Skin of body (tissue), 1 donor: ENCODE measurements at regions not wholly inside any gene's neighbourhood (a gene's known extent, or its start where the extent isn't known, plus 50 kb on each side); places are given as distances from the start of the nearest gene placed in this dataset.

Experiments used
- DNase-seq: peaks from one replicate; lab custom pipeline; 2025; lab: John Stamatoyannopoulos, UW

DNA sequence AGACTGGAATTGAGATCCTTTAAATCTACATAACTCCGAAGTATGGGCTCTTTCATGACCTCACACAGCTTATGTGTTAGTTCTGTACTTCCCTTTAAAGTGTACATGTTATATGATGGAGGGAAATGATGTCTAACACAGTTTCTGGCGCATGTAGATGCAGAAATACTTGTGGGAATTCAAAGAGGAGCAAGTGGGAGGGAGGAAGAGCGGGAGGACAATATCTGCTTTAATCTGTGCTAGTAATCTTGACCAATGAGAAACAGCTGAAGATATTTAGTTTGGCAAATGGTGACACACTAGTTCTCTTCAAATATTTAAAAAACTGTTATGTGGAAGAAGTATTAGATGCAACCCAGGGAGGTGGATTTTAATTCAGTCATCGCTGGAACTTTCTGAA lies 62.9 kb upstream of the PLEKHG1 start:
- peak; percentile 66 for DNase-seq

DNA sequence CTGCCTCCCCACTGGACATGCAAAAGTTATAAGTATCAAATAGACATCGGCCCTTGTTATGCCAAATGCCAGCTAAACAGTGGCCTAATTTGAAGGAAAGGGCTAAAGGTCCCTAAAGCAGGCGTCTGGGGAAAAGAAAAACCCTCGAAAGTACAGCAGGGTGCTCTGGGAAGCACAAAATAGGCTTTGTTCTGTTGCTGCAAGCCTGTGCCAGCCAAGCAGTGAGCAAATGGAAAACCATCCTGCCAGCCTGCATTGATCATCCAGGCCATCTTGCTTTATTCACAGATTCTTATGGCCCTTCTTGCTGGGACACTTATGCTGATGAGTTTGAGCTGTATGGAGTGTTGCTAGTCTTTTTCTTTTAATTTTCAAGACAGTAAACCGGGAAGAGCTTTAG lies 62.2 kb upstream of the PLEKHG1 start:
- DNase-seq = no peak

DNA sequence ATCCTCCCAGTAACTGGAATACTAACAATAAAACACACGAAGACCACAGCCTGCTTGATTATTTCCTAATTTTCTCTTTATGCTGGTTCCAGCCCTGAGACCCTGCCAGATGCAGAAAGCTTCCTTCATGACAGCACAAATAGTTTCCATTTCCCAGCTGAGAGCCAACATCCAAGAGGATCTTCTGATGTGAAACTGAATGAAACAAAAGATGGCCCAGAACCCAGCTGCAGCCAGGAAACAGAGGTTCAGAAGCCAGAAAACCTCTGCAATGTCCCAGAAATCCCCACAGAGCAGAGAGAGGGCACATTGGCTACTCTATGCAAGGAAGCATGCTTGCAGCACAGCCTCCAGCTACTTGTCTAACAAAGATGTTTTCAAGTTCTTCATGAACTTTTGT lies 61.8 kb upstream of the PLEKHG1 start:
- peak; percentile 97 for DNase-seq

DNA sequence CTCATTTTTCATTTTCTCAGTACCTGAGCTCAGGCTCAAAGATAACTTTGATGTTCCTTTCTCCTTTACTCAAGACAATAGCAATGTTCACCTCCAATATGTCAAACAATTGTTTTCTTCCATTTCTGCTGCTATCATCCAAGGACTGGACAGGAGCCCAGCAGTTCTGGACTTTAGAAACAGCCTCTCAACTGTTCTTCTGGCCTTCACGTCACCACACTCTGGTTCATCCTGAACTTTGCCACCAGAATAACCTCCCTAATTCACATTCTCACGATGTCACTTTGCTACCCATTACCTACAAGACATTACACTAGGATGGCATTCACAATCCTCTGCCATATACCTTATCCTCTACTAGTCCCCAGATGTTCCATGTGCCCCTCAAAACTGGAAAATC lies 60.6 kb upstream of the PLEKHG1 start:
- DNase-seq = no peak

DNA sequence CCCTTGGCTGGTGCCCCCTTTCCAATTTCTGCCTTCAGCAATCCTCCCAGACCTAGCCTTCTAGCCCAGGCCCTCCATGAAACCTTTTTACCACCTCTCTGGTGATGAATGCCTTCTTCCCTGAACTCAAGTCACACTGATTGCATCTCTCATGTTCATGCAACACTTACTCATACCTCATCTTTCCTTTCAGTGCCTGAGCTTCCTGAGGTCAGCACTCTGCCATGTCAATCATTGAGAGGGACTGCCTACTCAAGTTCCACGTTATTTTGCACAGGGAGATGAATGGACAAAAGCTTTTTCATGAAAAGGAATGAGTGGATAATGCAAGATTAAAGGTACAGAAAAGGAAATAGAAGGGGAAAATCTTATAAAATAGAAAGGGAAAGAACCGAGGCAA lies 60.1 kb upstream of the PLEKHG1 start:
- no peak for DNase-seq

DNA sequence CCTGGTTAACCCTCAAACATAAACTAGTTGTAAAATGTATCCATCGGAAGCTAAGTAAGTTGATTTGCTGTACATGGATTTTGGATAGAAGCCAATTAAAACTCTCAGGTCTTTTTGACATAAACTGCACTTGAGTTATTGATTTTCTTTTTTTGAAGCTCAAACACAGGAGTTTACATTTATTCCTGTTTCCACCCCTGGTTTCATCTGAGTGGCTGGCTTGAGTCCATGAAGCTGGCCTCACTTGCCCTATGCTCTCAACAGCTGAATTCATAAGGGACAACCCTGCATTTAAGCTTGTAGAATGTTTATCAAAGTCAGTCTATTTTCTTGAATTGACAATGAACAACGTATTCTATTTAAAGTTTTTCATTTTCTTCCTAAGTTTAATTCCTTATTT lies 58.1 kb upstream of the PLEKHG1 start:
- DNase-seq = no peak

DNA sequence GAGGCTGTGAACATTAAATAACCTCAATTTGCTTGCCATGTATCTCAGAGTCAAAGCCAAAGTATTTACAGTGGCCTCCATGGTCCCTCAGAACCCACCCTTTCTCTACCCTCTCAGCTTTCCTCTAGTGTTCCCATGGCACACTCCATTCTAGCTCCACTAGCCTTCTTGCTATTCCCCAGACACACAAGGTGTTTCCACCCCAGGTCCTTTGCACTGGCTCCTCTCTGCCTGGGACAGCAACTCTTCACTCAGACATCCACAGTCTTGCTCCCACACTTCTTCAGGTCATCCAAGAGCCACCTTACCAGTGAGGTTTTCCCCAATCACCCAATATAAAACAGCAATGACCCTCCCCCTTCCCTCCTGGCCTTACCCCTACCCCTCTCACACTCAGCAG lies 56.5 kb upstream of the PLEKHG1 start:
- DNase-seq = no peak

DNA sequence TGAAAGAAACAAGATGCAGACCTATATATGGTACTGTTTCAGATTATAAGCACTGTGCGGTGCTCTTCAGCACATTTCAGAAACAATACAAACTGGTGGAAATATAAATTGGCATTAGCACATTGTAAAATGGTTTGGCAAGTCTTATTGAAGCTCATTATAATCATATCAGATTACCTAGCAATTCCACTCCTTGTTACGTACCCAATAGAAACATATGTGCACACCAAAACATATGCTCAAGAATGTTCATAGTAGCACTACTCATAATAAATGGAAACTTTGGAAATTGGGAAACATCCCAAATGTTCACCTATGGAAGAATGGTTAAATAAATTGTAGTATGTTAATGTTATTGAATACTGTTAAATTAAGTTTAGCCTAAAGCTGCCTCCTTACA lies 54.9 kb upstream of the PLEKHG1 start:
- DNase-seq = no peak

DNA sequence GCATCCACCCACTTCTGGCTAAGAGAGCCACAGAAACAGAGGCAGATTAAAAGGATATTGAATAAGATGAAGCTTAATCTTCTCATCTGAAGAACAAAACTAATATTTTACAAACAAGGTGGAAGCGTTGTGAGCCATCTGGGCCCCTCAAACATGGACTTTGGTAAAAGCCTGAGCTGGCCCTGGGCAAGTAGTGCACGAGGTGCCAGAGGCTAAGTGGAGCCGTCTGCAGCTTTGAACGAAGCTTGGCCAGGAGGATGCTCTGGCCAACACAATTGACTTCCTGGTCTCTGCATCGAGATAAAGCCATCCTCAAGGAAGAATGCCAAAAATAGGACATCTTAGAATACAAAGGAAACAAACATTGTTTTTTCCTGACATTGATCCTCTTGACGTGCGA lies 53.2 kb upstream of the PLEKHG1 start:
- DNase-seq = no peak

DNA sequence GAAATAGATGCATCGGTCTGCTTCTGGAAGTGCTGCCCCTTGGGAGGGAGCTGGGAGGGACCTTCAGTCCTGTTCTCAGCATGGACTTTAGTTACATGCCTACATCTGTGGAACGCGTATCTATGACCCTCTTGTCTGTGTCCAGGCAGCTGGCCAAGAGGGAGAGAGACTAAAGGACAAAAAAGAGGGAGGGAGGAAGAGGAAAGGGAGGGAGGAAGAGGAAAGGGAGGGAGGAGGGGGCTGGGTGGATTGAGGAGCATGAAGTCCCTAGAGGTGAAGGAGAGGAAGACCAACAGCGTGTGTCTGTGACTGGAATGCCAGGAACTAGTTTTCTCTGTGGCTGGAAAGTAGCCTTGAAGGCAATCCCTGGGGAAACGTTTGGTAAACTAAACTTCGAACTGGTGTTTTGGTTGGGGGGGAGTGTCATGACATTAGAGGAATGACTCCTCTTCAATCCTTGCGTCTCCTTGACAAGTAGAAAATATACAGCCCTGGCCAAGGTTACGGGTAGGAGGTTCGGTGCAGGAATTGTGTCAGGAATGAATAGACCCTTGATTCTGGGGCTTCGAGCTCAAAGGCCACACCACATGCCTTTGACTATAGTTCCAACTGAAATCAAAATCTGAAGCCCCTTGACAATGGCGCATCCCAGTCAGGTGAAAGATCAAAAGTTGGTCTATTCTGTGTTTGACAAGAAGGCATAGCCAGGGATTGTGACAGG lies 52.0 kb upstream of the PLEKHG1 start:
- DNase-seq = peak; percentile 40

DNA sequence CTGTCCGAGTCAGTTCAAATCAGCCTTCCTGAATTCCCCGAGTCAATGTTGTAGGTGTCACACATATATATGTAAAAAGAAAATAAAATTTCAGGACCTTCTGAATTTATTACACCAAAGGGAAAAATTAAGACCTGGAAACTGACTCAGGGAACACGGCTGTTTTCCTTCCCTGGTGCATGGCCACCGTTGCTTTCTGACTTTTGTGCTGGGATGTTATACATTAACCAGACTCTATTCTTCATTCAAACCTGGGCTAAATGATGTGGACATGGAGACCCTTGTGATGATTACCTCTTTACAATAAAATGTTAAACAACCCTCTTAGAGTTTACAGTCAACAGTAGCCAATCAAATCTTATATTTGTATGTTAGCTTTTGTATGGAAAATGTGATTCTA lies 51.4 kb upstream of the PLEKHG1 start:
- no peak for DNase-seq

DNA sequence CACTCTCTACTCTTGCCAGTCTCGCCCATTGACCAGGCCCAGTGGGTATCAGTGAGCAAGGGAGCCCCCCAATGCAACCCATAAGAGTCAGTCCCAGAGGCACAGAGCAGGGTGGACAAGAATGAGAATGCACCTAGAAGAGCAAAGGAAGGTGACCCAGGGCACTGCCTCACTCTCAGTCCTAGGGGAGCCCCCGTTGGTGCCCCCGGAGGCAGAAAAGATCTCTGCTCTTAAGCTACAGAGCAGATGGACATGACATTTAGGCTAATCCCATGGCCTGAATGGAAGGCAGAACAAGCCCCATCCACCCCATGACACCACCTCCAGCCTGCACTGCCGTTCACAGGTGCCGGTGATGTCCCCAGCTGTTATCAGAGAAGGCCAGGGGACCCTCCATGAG lies 50.7 kb upstream of the PLEKHG1 start:
- no peak for DNase-seq

DNA sequence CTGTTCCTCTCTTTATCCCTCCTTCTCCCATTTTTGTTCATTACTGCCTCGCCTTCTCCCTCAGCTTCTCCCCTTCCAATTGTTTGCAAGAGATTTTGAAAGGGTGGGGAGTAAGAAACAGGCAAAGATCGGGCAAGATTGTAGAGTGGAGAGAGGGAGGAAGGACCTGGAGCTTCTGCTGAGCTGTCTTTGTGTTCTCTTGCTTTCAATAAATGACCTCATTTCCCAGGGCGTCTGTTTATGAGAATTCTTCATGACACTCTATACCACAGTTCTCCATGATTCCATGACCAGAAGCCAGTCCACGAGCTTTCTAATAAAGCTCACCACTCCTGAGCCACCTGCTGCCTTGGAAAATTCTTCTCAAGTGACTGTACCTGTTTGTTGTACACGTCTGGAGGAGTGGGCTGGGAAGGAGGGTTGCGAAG lies 50.0 kb upstream of the PLEKHG1 start:
- no peak for DNase-seq
